MM.1S (cell line): ENCODE measurements at regions not wholly inside any gene's neighbourhood (a gene's known extent, or its start where the extent isn't known, plus 50 kb on each side); places are given as distances from the start of the nearest gene placed in this dataset.

Experiments
- DNase-seq: peaks from one replicate; pipeline ENCODE4 v3.0.0-alpha.2; 2015
- H2AFZ ChIP-seq: fragments of 300-600 bp; sonication (generic); 2 replicates; pipeline ENCODE4 v1.6.0; 2016; ENCODE audit warnings: antibody characterized with exemption, low read length
- H3F3A ChIP-seq: fragments of 300-600 bp; sonication (generic); 2 replicates; pipeline ENCODE4 v1.6.1; 2016; ENCODE audit warnings: mild to moderate bottlenecking, antibody characterized with exemption, low read length, moderate library complexity, mixed read lengths; ENCODE audit not compliant: insufficient read depth
- H3K27ac ChIP-seq: fragments of 300-600 bp; sonication (generic); 2 replicates; pipeline ENCODE4 v1.5.1; 2016; ENCODE audit warnings: mild to moderate bottlenecking, low read length
- H3K27me3 ChIP-seq: fragments of 300-600 bp; sonication (generic); replicated peaks from 2 replicates; pipeline ENCODE4 v1.6.0; 2016; ENCODE audit warnings: low read length; ENCODE audit not compliant: insufficient read depth
- H3K36me3 ChIP-seq: fragments of 300-600 bp; sonication (generic); replicated peaks from 2 replicates; pipeline ENCODE4 v1.6.1; 2016; ENCODE audit warnings: mild to moderate bottlenecking, low read length, mixed read lengths; ENCODE audit not compliant: insufficient read depth
- H3K4me1 ChIP-seq: fragments of 300-600 bp; sonication (generic); 2 replicates; pipeline ENCODE4 v1.6.1; 2016; ENCODE audit warnings: low read length, mixed read lengths
- H3K4me2 ChIP-seq: fragments of 300-600 bp; sonication (generic); 2 replicates; pipeline ENCODE4 v1.6.0; 2016; ENCODE audit warnings: low read depth, low read length
- H3K4me3 ChIP-seq: fragments of 300-600 bp; sonication (generic); 2 replicates; pipeline ENCODE4 v1.5.1; 2016; ENCODE audit warnings: low read length, mixed read lengths
- H3K79me2 ChIP-seq: fragments of 300-600 bp; sonication (generic); 2 replicates; pipeline ENCODE4 v1.6.1; 2016; ENCODE audit warnings: mixed run types, low read length, mixed read lengths
- H3K9ac ChIP-seq: fragments of 300-600 bp; sonication (generic); 2 replicates; pipeline ENCODE4 v1.6.1; 2016; ENCODE audit warnings: low read length, mixed read lengths
- H3K9me2 ChIP-seq: fragments of 300-600 bp; sonication (generic); replicated peaks from 2 replicates; pipeline ENCODE4 v1.6.1; 2016; ENCODE audit warnings: mild to moderate bottlenecking, low read length, mixed read lengths; ENCODE audit not compliant: insufficient read depth
- H3K9me3 ChIP-seq: fragments of 300-600 bp; sonication (generic); replicated peaks from 2 replicates; pipeline ENCODE4 v1.6.1; 2016; ENCODE audit warnings: mild to moderate bottlenecking, low read length, mixed read lengths; ENCODE audit not compliant: insufficient read depth
- H4K20me1 ChIP-seq: fragments of 300-600 bp; sonication (generic); 2 replicates; pipeline ENCODE4 v1.6.1; 2016; ENCODE audit warnings: mild to moderate bottlenecking, low read length, moderate library complexity, mixed read lengths; ENCODE audit not compliant: insufficient read depth
- CTCF ChIP-seq: fragments of 300-600 bp; sonication (generic); IDR thresholded peaks from 2 replicates; pipeline ENCODE4 v1.5.1; 2016; ENCODE audit warnings: antibody characterized with exemption, low read length, mixed read lengths
- EZH2 ChIP-seq: fragments of 300-600 bp; sonication (generic); optimal IDR thresholded peaks from 2 replicates; pipeline ENCODE3; 2017; ENCODE audit warnings: low read depth, mild to moderate bottlenecking, antibody characterized with exemption, low read length, mixed read lengths
- EZH2phosphoT487 ChIP-seq: fragments of 300-600 bp; sonication (generic); IDR thresholded peaks from 2 replicates; pipeline ENCODE4 v1.6.1; 2018; ENCODE audit warnings: antibody characterized with exemption, low read length

DNA sequence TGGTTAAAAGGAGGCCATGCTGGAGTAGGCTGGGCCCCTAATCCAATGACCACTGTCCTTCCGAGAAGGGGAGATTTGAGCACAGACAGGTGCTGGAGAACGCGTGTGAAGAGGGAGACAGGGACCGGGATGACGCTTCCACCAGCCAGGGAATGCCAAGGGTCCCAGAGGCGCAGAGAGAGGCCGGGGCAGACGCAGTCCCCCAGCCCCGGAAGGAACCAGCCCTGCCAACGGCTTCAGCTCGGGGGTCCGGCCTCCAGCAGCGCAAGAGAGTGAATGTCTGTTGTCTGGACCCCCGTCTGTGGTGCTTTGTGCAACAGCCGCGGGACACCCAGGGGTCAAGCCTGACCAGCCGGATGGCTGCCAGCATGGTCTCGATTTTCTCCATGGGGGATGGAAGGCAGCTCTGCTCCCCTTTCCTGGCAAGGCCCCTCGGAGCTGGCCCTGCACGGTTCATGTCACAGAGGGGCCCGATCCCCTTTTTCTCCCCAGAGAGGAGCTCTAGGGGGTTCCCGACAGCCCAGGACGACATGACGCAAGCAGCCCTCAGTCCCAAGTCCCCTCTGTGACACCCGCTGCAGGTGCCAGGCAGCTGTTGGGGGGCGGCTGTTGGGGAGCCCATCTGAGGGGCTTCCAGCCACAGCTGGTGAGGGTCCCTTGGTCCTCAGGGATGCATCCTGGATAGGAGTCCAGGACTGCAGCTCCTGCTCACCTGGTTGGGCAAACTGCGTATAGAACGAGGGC lies 73.5 kb downstream of the SIK1 start:
- DNase-seq: no peak
- Histone ChIP-seq H3K9ac (peak overlapping the region; percentile 56), H3K9me2 (no peaks in the 10 kb centered on the region), H3K4me2 (peak overlapping the region; percentile 50), H3F3A (peaks cover 14% of the 10 kb centered on the region), H3K27ac (peak overlapping the region; percentile 88), H3K9me3 (no peaks in the 10 kb centered on the region), H3K4me3 (no peak overlapping the region), H2AFZ (peak overlapping the region; percentile 21; the same call in 1 of the 2 replicates), H3K79me2 (no peaks in the 10 kb centered on the region), H3K27me3 (no peaks in the 10 kb centered on the region), H3K36me3 (no peaks in the 10 kb centered on the region), H3K4me1 (peaks cover 15% of the 10 kb centered on the region), H4K20me1 (no peaks in the 10 kb centered on the region)
- TF ChIP-seq EZH2phosphoT487 (no peak), CTCF (no peak)

DNA sequence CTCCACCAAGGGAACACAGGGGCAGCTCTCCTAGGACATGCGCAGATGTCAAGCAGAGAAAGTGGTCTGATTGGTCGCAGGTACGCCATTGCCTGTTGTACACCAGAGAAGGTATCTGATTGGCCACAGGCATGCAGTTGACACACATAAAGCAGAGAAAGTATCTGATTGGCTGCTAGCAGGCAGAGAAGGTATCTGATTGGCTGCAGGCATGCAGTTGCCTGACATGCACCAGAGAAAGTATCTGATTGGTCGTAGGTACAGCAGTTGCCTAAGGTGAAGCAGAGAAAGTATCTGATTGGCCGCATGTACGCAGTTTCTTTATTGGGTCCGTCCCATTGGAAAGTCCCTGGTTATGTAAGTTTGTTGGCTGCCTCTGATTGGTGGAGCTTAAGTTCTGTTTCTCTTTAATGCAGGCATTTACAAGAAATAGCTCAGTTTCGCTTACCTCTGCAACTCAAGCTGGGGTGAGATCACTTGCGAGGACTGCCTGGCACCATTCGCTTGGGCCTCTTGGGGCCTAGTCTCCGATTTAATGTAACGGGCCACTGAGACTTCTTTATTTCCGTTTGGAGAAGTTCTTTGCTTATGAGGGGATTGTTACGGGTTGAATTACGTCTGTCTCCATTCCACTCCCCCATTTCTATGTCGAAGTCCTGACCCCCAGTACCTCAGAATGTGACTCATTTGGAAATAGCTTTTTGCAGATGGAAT lies 74.2 kb downstream of the SIK1 start:
- peak overlapping the region; percentile 56 for H3K9ac ChIP-seq

DNA sequence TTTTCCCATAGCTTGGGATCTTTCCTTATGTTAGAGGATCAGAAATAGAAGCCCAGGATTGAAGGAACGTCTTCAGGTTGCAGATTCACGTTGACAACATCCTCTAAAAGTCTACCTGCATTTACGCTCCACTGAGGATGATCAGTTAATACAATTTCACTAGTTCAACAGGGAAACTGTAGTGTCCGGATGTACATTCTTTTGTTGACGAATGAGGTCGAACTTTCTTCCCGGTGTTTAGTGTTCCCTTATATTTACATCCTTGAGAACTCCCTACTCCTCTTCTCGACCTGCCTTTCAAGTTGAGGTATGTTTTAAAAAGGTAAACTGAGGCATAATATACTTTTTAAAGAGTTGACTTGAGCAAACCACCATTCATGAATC lies 74.8 kb downstream of the SIK1 start:
- H3K4me1 ChIP-seq: peaks cover 15% of the 10 kb centered on the region
- peak overlapping the region; percentile 8; the same call in 1 of the 2 replicates for H2AFZ ChIP-seq
- no peak for DNase-seq

More for the DNA sequence above, 74.2 kb downstream of the SIK1 start:
- no peaks in the 10 kb centered on the region for H3K9me3 ChIP-seq
- no peaks in the 10 kb centered on the region for H3K36me3 ChIP-seq
- no peaks in the 10 kb centered on the region for H3K27me3 ChIP-seq
- TF ChIP-seq CTCF: no peak
- TF ChIP-seq EZH2: no peak
- no peak for TF ChIP-seq EZH2phosphoT487
- no peaks in the 10 kb centered on the region for H3K79me2 ChIP-seq
- DNase-seq: peak; percentile 99
- peak overlapping the region; percentile 50 for H3K4me2 ChIP-seq
- peaks cover 14% of the 10 kb centered on the region for H3F3A ChIP-seq
- H4K20me1 ChIP-seq: no peaks in the 10 kb centered on the region
- no peaks in the 10 kb centered on the region for H3K9me2 ChIP-seq
- H3K4me1 ChIP-seq: peaks cover 15% of the 10 kb centered on the region
- H3K4me3 ChIP-seq: no peak overlapping the region
- peak overlapping the region; percentile 21 for H2AFZ ChIP-seq
- H3K27ac ChIP-seq: peak overlapping the region; percentile 88

More for the DNA sequence above, 74.8 kb downstream of the SIK1 start:
- Histone ChIP-seq H3F3A (peaks cover 14% of the 10 kb centered on the region), H3K27ac (peak overlapping the region; percentile 88; the same call in 1 of the 2 replicates), H3K9me3 (no peaks in the 10 kb centered on the region), H3K27me3 (no peaks in the 10 kb centered on the region), H4K20me1 (no peaks in the 10 kb centered on the region), H3K9ac (no peak overlapping the region), H3K79me2 (no peaks in the 10 kb centered on the region), H3K4me3 (no peak overlapping the region), H3K9me2 (no peaks in the 10 kb centered on the region), H3K4me2 (peak overlapping the region; percentile 6), H3K36me3 (no peaks in the 10 kb centered on the region)
- TF ChIP-seq EZH2phosphoT487 (no peak), EZH2 (no peak)
